ENCODE measurements at regions not wholly inside any gene's neighbourhood (a gene's known extent, or its start where the extent isn't known, plus 50 kb on each side); places are given as distances from the start of the nearest gene placed in this dataset.

DNA sequence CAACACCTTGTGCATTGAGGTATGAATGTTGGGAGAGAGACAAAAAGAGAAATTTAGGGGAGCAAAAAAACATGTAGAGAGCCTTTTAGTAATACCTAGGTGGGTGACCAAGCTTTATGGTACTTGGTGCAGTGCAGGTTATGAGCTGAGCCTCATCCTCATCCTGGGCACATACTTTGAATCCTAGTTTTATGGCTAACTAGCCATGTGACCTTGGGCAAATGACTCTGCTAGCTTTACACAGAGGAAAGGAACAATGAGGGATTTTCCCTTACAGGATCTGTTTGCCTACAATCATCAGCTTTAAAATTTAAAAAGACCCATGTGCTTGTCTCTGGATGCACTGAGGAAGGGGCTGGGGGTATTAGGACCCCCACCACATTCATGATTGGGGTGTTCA lies 187.8 kb upstream of the ISX start:
- Mint-ChIP-seq H3K36me3 (ENCODE audit: insufficient read depth in 2 of 2) (no peaks in the 10 kb centered on the region), H3K27ac (no peak overlapping the region), H3K4me1 (ENCODE audit: low read depth) (no peaks in the 10 kb centered on the region), H3K27me3 (ENCODE audit: low read depth) (no peaks in the 10 kb centered on the region), H3K4me3 (no peak overlapping the region), H3K9me3 (peaks cover 0 to 5% of the 10 kb centered on the region in 2 donors)
- DNase-seq (no peak), ATAC-seq (replicated peaks in 1 of 2) (no peak)

DNA sequence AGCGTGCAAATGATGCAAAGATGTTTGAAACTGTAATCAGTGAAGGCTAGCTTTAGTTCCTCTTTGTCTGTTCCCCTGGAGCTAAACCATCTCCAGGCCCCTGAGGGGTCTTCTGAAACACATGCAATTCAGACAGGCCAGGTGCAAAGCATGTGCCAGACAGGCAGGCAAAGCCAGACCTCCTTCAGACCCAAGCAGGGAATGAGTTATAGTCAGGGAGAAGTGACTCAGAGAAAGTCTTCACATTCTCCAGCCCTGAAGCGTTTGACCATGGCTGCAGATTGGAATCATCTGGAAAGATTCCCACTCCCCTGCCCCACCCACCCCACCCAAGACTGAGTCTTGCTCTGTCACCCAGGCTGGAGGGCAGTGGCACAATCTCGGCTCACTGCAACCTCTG lies 187.0 kb upstream of the ISX start:
- no peak overlapping the region for H3K27ac Mint-ChIP-seq
- no peak for DNase-seq
- H3K4me1 Mint-ChIP-seq (ENCODE audit: low read depth): no peaks in the 10 kb centered on the region
- no peak overlapping the region for H3K4me3 Mint-ChIP-seq
- no peaks in the 10 kb centered on the region for H3K27me3 Mint-ChIP-seq (ENCODE audit: low read depth)
- ATAC-seq (replicated peaks in 1 of 2): no peak
- no peaks in the 10 kb centered on the region for H3K36me3 Mint-ChIP-seq (ENCODE audit: insufficient read depth in 2 of 2)
- H3K9me3 Mint-ChIP-seq: peaks cover 0 to 5% of the 10 kb centered on the region in 2 donors

DNA sequence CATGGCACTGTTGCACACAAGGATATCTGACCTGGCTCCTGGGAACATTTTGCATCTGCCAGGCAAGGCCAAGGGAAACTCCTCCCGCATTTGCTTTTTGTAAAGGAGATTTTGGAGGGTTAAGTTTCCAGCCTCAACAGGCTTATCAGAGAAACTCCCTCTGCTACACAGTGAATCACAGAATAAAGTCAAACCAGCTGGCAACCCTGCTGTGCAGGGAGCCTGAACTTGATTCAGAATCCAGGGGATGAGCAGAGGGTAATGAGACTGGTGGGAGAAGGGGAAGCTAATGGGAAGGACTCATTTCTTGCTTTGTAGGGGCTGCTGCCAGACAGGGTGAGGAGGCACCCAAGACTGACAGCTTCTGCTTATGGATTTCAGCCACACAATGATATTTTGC lies 185.3 kb upstream of the ISX start:
- Mint-ChIP-seq H3K9me3 (peaks cover 0 to 5% of the 10 kb centered on the region in 2 donors), H3K4me1 (ENCODE audit: low read depth) (no peaks in the 10 kb centered on the region), H3K4me3 (no peak overlapping the region), H3K36me3 (ENCODE audit: insufficient read depth in 2 of 2) (no peaks in the 10 kb centered on the region), H3K27ac (no peak overlapping the region), H3K27me3 (ENCODE audit: low read depth) (no peaks in the 10 kb centered on the region)
- ATAC-seq (replicated peaks in 1 of 2) (no peak), DNase-seq (no peak)

DNA sequence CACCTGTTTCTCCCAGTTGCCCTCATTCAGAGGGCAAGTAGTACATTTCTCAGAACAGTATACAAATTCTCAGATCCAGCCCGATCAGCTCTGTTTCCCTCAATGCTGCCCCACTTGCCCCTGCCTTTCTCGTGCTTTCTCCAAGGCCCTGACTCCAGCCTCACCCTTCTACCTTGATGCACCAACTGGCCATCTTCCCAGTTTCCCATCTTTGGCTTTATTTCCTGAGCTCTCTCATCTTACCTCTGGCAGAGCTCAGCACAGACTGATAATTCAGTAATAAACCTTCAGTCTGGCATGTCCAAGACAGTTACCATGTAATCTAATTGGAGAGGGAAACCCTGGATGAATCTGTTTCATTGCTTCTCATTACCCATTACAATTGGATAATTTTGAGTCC lies 184.5 kb upstream of the ISX start:
- Mint-ChIP-seq H3K27me3 (ENCODE audit: low read depth) (no peaks in the 10 kb centered on the region), H3K9me3 (peaks cover 0 to 5% of the 10 kb centered on the region in 2 donors), H3K36me3 (ENCODE audit: insufficient read depth in 2 of 2) (no peaks in the 10 kb centered on the region), H3K4me1 (ENCODE audit: low read depth) (no peaks in the 10 kb centered on the region), H3K27ac (no peak overlapping the region), H3K4me3 (no peak overlapping the region)
- DNase-seq: no peak
- no peak for ATAC-seq (replicated peaks in 1 of 2)

DNA sequence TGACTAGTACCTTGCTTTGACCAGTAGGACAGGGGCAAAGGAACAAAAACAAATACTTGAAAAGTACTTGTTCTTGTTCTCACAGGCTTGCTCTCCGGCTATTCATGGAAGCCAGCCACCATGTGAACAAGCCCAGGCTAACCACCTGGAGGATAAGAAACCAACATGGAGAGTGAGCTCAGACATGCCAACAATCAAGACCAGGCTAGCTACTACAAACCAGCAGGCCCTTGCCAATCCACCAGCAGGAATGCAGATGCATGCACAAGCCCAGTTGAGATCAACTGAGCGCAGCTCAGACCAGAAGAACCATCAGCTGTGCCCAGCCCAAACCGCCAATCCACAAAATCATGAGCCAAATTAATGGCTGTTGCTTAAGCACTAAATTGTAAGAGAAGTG lies 180.1 kb upstream of the ISX start:
- DNase-seq: no peak

DNA sequence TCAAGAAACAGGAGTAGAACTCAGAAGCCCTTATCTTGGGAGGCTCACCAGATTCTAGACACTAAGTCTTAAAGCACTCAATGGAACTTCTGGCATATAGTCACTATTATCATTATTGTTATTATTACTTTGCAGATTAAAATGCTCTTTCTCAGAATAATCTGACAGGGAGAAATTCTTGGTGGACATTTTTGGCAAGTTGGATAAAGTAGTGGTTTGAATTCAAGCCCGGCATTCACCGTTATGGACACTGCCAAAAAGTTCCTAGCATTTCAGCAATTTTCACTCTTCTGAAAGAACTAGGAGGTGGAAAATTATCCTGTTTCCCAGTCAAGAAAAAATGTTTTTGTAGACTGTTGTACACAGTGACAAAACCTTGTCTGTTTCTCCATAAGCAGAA lies 179.6 kb upstream of the ISX start:
- Mint-ChIP-seq H3K4me3 (no peak overlapping the region), H3K27me3 (ENCODE audit: low read depth) (no peaks in the 10 kb centered on the region), H3K9me3 (peaks cover 5 to 8% of the 10 kb centered on the region in 2 donors), H3K36me3 (ENCODE audit: insufficient read depth in 2 of 2) (peaks cover 1 to 4% of the 10 kb centered on the region in 2 donors), H3K27ac (no peak overlapping the region), H3K4me1 (ENCODE audit: low read depth) (no peaks in the 10 kb centered on the region)
- ATAC-seq (replicated peaks in 1 of 2) (no peak), DNase-seq (no peak)

More for the DNA sequence above, 180.1 kb upstream of the ISX start:
- Mint-ChIP-seq H3K4me3 (no peak overlapping the region), H3K27ac (no peak overlapping the region), H3K4me1 (ENCODE audit: low read depth) (no peaks in the 10 kb centered on the region), H3K27me3 (ENCODE audit: low read depth) (no peaks in the 10 kb centered on the region), H3K36me3 (ENCODE audit: insufficient read depth in 2 of 2) (peaks cover 1 to 2% of the 10 kb centered on the region in 2 donors), H3K9me3 (peaks cover 3 to 6% of the 10 kb centered on the region in 2 donors)
- ATAC-seq (replicated peaks in 1 of 2): no peak

DNA sequence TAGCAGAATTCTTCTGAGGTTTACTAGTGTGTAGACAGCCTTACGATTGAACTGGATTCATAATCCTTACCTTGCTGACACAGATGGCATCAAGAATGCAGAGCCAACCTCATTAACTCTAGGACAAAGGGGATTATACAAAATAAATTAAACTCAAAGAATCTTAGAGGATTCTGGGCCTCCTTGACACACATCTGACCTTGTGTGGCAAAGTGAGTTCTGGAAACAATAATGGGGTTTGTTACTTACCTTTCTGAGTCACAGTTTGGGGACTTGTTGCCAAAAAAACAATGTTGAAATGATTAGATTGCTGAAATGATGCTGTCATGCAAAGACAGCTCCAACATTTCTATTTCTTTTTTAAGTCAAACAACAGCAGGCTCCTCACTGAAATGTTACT lies 179.1 kb upstream of the ISX start:
- H3K27me3 Mint-ChIP-seq (ENCODE audit: low read depth): no peaks in the 10 kb centered on the region
- H3K36me3 Mint-ChIP-seq (ENCODE audit: insufficient read depth in 2 of 2): peaks cover 1 to 4% of the 10 kb centered on the region in 2 donors
- ATAC-seq (replicated peaks in 1 of 2) (no peak), DNase-seq (no peak)
- H3K9me3 Mint-ChIP-seq: peaks cover 5 to 7% of the 10 kb centered on the region in 2 donors
- no peak overlapping the region for H3K27ac Mint-ChIP-seq
- no peaks in the 10 kb centered on the region for H3K4me1 Mint-ChIP-seq (ENCODE audit: low read depth)
- no peak overlapping the region for H3K4me3 Mint-ChIP-seq

DNA sequence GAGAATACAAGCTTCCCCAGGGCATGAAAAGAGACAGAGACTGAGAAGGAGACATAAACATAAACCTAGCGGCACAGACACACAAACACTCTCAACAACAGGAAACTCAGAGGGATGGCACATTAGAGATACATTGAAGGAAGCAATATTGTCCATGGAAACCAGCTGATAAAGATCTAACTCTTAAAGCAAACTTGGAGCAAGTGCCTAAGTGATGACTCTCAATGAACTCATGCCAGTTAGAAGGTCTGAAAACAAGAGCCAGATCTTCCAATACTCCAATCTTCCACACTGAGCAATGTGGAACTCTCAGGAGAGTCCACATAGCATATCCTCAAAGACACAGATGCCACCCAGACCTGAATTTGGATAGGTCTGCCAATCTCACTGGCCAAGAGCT lies 168.8 kb upstream of the ISX start:
- no peak overlapping the region for H3K27ac Mint-ChIP-seq
- ATAC-seq (replicated peaks in 1 of 2) (no peak), DNase-seq (no peak)
- H3K36me3 Mint-ChIP-seq (ENCODE audit: insufficient read depth in 2 of 2): no peaks in the 10 kb centered on the region
- no peak overlapping the region for H3K4me3 Mint-ChIP-seq
- H3K4me1 Mint-ChIP-seq (ENCODE audit: low read depth): no peaks in the 10 kb centered on the region
- no peaks in the 10 kb centered on the region for H3K27me3 Mint-ChIP-seq (ENCODE audit: low read depth)
- peaks cover 0 to 2% of the 10 kb centered on the region in 2 donors for H3K9me3 Mint-ChIP-seq

DNA sequence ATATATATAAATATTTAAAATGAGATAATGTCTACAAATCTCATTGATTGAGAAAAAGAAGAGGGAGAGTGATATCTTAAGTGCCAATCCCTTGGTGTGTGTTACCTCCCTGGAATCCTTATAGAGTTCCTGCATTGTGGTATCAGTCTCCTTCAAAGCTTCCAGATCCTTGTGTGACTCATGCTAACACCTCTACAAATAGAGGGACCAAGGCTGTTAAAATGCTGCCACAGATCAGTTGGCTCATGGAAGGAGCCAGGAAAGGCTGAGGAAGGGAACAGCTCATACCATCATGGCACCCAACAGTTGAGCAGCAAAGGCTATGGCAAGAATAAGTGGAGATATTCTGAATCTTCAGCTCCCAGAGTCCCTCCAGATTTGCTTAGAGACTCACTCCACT lies 163.6 kb upstream of the ISX start:
- Mint-ChIP-seq H3K27ac (no peak overlapping the region), H3K27me3 (ENCODE audit: low read depth) (no peaks in the 10 kb centered on the region)
- ATAC-seq (replicated peaks in 1 of 2): no peak

DNA sequence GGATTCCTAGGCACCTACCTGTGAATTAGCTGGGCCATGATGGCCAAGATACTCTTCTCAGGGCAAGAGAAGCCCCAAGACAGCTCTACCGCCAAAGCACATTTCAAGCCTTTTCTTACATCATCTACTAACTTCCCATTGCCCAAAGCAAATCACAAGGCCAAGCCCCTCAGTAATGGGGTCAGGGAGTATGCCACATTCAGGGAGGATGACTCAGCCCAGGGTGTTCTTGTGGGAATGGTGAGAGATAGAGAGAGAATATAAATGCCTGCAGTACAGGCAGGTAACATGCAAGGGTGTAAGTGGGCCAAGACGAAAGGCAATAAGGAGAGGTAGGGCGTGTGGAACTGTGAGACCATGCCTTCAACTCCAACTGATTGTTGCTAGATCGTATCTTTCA lies 162.5 kb upstream of the ISX start:
- Mint-ChIP-seq H3K4me1 (ENCODE audit: low read depth) (no peaks in the 10 kb centered on the region), H3K9me3 (no peaks in the 10 kb centered on the region), H3K36me3 (ENCODE audit: insufficient read depth in 2 of 2) (no peaks in the 10 kb centered on the region), H3K27me3 (ENCODE audit: low read depth) (no peaks in the 10 kb centered on the region), H3K4me3 (no peak overlapping the region), H3K27ac (no peak overlapping the region)
- DNase-seq (no peak), ATAC-seq (replicated peaks in 1 of 2) (no peak)

More for the DNA sequence above, 163.6 kb upstream of the ISX start:
- DNase-seq: no peak
- Mint-ChIP-seq H3K36me3 (ENCODE audit: insufficient read depth in 2 of 2) (no peaks in the 10 kb centered on the region), H3K9me3 (no peaks in the 10 kb centered on the region), H3K4me1 (ENCODE audit: low read depth) (no peaks in the 10 kb centered on the region), H3K4me3 (no peak overlapping the region)

DNA sequence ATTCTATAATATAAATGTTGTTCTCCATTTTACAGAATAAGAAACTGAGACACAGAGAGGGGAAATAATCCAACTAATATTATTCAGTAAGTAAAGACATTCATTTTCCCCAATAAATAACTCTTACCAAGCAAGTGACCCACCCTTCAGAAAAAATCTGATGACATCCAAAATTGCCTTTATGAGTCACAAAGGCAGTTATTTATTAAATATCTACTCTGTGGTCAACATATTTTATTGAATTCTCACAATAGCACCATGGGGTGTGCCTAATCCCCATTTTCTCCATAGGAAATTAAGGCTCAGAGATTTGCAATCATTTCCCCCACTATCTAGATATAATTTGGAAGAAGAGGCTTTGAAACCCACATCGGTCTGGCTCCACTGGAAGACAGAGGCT lies 161.5 kb upstream of the ISX start:
- Mint-ChIP-seq H3K27ac (no peak overlapping the region), H3K9me3 (no peaks in the 10 kb centered on the region), H3K4me1 (ENCODE audit: low read depth) (no peaks in the 10 kb centered on the region), H3K36me3 (ENCODE audit: insufficient read depth in 2 of 2) (no peaks in the 10 kb centered on the region), H3K27me3 (ENCODE audit: low read depth) (no peaks in the 10 kb centered on the region), H3K4me3 (no peak overlapping the region)
- DNase-seq: no peak
- ATAC-seq (replicated peaks in 1 of 2): no peak

DNA sequence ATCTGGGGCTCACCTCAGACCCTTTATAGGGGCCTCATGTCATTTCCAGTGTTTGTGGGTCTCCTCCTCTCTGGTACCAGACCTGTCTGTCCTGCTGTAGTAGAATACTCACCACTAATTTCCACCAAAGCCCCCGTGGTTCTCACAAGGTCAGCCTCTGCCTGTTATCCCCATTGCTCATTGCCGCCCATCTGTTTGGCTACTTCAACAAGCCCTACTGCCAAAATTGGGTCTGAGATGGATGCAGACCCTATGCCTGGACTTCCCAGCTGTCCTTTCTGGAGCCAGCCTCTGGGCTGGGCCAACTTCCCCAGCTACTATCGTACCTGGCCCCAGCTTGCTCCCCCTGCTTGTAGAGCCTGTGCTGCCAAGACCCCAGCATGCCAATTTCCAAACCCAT lies 152.1 kb upstream of the ISX start:
- Mint-ChIP-seq H3K27ac (no peak overlapping the region), H3K4me3 (no peak overlapping the region), H3K27me3 (ENCODE audit: low read depth) (no peaks in the 10 kb centered on the region), H3K9me3 (no peaks in the 10 kb centered on the region), H3K4me1 (ENCODE audit: low read depth) (no peaks in the 10 kb centered on the region), H3K36me3 (ENCODE audit: insufficient read depth in 2 of 2) (no peaks in the 10 kb centered on the region)
- DNase-seq (no peak), ATAC-seq (replicated peaks in 1 of 2) (no peak)

DNA sequence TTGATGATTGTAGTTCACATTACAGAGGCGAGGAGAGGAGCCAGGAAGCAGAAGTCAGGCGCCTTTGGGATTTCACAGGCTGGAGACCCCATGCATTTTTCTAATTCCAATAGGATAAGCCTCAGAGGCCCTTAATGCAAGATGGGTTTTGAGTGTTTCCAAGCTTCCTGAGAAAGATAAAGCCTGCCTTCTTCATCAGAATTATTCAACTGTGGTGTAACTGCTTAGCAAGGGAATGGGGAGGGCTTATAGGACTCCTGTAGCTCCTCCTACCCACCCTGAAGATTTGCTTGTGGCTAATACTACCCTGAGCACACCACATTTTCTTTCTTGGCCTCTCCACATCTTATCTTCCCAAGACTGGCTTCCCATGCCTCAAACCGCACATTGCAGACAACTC lies 151.1 kb upstream of the ISX start:
- Mint-ChIP-seq H3K9me3 (no peaks in the 10 kb centered on the region), H3K36me3 (ENCODE audit: insufficient read depth in 2 of 2) (no peaks in the 10 kb centered on the region), H3K27ac (no peak overlapping the region), H3K4me1 (ENCODE audit: low read depth) (no peaks in the 10 kb centered on the region), H3K27me3 (ENCODE audit: low read depth) (no peaks in the 10 kb centered on the region), H3K4me3 (no peak overlapping the region)
- ATAC-seq (replicated peaks in 1 of 2): no peak
- DNase-seq: no peak

DNA sequence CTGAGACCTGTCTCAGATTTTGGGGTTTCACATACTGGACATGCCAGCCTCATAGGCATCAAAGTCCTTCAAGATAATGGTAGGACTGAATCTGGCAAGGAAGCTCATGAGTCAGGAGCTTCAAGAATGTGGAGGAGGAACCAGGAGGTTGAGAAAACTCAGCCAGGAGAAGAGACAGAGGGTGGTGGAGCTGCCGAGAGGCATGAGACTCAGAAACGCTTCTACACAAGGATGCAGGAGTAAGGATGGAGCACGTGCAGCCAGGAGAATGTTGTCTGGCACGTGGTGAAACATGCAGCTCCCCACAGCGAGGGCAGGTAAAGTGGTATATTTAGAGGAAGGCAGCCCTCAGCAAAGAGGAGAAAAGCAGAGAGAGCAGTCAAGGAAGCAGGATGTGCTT lies 148.7 kb upstream of the ISX start:
- Mint-ChIP-seq H3K4me1 (ENCODE audit: low read depth) (no peaks in the 10 kb centered on the region), H3K27ac (no peak overlapping the region), H3K27me3 (ENCODE audit: low read depth) (no peaks in the 10 kb centered on the region), H3K9me3 (no peaks in the 10 kb centered on the region), H3K4me3 (no peak overlapping the region), H3K36me3 (ENCODE audit: insufficient read depth in 2 of 2) (no peaks in the 10 kb centered on the region)
- DNase-seq: no peak
- ATAC-seq (replicated peaks in 1 of 2): no peak

DNA sequence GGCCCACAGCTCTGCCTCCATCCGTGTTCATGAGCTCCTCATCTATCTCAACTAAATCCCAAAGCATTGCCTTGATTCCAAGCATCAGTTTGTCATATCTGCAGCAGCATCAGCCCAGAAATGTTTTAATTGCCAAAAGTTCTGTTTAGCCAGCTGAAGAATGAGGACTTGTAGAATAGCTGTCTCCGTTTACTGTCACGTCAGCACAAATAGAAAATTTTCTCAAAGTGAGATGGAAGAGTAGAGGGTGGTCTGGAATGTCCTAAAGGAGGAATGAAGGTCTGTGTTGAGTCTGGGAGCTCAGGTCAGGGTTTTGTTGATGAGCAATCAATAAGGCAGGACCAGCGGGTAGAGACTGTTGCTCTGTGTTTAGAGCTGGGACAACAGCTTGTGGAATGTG lies 134.9 kb upstream of the ISX start:
- Mint-ChIP-seq H3K27me3 (ENCODE audit: low read depth) (no peaks in the 10 kb centered on the region), H3K4me3 (no peak overlapping the region), H3K36me3 (ENCODE audit: insufficient read depth in 2 of 2) (no peaks in the 10 kb centered on the region), H3K27ac (no peak overlapping the region), H3K9me3 (no peaks in the 10 kb centered on the region), H3K4me1 (ENCODE audit: low read depth) (no peaks in the 10 kb centered on the region)
- DNase-seq: no peak
- ATAC-seq (replicated peaks in 1 of 2): no peak
